ENCODE measurements at regions not wholly inside any gene's neighbourhood (a gene's known extent, or its start where the extent isn't known, plus 50 kb on each side); places are given as distances from the start of the nearest gene placed in this dataset.
"Not testable (repeated sequence)": the region's sequence is repeated elsewhere in the genome, so short reads cannot be mapped to it uniquely, and the experiment has no call there.

DNA sequence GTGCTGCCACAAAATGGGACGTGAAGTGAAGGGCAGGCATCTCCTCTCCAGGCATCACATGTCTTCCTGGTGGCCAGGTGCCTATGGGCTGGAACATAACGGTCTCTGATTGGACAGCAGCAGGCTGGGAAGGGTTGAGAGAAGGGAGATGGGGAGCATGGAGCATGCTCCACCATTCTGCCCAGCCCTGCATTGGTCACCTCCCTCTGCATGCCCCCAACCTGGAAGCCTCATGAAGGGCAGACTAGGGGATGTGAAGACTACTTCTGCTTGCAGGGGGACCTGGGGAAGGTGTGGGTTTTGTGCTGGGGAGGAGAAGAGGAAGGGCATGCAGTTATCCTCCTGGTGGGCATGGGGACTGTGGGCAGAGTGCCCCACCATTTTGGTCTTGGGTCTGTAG lies 782.2 kb downstream of the TBC1D22A start:
- DNase-seq, result no peak

DNA sequence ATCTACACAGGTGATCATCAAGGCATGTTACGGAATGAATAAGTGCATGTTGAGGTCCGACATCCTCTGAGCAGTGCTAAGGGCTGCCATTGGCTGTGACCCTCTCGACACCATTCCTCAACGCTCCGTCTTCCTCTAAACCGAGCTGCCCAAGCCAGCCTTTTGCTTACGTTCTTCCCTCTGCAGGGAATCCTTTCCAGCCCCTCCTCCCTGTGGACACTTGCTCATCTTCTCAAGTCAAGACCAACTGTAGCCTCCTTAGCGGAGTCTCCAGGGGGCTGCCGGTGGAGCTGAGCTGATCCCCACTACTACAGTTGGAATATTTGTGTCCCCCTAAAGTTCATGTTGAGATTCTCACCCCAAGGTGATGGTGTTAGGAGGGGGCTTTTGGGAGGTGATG lies 781.0 kb downstream of the TBC1D22A start:
- no peak for DNase-seq

DNA sequence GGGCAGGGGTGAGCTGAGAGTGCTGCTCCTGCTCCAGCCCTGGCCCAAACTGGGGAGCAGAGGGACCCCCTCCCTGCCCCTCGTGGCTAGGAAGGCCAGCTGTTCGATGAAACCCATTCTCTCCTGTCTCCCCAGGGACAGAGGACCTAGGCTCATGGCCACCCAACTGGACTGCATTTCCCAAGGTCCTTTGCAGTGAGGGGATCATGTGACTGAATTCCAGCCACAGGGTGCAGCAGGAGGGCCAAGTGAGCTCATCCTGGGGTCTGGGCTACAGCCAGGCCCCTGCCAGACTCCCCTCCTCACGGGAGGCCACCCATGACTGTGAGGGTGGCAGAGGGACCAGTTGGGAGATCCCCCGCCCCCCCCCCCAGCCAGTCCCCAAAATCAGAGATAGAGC lies 777.6 kb downstream of the TBC1D22A start:
- DNase-seq, result no peak

DNA sequence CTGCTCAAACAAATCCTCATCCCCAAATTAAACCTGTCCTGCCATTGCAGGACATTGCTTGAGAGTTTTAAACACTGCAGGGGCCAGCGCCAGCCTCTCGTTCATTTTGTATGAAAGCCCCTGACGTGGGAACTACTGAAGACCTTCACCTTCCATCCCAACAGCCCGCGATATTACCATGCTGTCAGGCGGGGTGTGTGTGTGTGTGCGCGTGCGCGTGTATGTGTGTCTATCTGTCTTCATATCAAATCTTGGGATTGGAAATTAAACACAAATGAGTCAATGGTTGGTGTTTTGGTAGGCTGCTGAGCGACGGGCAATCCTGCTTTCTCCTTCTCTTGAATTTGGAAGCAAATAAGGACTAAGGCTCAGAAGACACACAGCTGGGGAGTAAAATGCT lies 776.9 kb downstream of the TBC1D22A start:
- DNase-seq, result no peak

DNA sequence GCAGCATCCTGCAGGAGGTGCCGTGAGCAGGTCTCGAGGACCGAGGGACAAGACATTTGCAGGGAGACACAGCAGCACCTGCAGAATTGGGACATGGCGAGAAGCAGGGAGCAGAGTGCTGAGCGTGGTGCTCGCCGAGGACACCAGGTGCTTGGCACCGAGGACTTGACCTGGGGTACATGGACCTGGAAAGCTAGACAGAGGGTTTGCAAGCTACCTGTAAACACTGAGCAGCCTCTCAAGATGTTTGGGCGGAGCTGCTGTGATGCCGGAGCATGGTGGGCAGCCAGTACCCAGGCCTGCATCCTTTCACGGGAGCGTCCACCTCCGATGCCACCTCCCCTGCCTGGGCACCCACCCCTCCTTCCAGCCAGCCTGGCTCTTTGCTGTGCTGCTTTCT lies 773.2 kb downstream of the TBC1D22A start:
- DNase-seq, result no peak

DNA sequence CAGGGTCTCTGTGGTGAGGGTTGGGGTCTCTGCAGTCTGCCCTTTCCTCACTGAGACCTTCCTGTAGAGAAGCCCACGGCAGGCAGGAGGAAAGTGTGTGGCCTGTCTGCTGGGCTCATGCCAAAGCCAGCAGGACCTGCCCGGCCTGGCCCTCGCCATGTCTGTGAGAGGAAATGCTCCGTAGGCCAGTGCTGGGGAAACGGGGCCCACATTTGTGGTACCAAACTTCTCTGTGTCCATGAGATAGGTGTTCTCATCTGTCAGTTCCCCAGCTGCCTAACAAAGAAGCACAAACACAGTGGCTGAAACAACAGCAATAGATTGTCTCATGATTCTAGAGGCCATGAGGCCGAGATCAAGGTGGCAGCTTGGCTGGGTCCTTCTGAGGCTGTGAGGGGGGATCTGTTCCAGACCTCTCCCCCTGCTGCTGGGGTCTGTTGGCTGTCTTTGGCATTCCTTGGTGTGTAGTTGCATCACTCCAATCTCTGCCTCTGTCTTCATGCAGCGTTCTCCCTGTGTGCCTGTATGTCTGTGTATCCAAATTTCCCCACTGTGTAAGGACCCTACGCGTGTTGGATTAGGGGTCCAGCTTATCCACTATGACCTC lies 772.5 kb downstream of the TBC1D22A start:
- no peak for DNase-seq

DNA sequence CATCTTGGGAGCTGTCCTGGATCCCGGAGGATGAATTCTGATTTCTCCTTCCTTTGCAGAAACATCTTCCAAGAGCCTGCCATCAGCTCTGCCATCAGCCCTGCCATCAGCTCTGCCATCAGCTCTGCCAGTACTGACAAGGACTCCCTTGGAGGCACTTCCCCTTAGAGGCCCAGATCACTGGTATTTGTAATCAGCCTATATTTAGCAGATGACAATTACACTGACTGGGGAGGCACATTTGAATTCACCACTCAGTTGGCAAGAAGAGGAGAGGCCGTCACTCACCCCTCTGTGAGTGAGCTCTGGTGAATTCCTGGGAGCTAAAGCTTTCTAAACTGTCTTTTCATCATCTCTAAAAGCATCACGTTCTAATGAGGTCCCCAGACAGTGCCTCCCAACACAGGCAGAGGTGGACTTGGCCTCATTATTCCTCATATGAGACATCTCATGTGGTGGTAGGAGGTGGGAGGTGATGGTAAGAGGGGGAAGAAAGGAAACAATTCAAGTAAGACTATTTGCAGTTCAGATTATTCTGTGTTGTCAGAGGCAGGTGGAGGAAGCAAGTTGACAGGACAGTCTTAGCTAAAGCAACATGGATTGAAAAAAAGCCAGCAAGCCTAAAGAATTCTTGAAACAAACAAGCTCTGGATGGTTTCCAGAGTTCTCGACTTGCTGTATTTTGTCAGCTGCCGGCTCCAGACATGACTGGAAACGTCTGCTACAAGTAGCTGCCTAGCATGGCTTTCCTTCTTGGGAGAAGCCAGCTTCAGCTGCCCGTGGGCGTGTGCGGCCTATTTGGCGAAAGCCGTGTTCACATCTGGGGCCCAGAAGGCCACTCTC lies 771.7 kb downstream of the TBC1D22A start:
- no peak for DNase-seq

DNA sequence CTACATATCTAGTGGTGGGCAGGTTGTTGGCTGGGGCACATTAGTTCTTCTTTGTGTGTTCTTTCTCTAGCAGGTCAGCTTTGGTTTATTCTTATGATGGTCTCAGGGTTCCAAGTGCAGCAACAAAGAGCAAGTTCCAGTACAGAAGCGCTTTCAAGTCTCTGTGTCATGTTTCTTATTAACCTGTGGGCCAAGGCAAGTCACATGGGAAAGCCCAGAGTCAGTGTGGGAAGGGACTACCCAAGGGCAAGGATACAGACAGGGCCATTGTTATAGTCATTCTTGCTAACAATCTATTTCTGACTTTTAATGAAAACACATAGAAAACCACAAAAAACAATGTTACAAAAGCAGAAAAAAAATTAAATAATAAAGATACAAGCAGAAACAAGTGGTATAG lies 754.6 kb downstream of the TBC1D22A start:
- DNase-seq, result no peak

DNA sequence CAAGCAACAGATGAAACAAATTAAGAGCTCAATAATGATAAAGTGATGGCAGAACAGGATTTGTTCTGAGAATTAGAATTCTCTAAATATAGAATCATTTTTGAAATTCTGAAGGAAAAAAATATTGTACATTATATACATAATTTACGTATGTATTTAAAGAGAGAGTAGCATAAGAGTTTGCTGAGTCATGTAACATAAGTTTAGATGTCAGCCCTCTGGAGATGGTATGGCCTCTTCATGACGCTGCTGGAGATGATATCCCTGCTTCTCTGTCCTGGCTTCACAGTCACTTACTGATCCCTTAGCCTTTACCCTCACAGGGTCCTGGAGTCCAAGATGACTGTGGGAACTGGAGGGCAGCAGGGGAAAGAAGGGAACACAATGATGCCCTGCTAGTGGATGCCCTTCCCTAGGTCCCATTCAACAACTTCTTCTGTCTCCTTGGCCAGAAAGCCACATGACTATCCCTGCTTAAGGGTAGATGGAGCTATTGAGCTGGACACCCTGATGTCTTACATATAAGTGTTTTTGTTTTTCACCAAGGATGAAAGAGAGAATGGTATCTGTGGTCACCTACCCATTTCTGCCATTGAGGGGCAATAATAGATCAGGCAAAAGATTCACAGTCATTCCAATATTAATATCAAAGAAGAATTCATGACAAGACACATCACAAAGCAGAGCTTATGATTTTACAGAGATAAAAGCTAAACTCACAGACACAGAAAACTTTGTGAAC lies 753.1 kb downstream of the TBC1D22A start:
- no peak for DNase-seq

DNA sequence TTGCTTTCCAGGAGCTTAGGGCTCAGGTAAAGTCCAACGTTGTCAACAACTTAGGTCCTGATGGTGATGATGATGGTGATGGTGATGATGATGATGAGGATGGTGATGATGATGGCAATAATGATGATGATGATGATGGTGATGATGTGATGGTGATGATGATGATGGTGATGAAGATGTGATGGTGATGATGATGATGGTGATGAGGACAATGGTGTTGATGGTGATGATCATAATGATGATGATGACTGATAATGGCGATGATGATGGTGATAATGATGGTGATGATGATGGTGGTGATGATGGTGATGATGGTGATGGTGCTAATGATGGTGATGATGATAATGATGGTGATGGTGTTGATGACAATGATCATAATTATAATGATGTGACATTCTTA lies 750.2 kb downstream of the TBC1D22A start:
- no peak for DNase-seq

DNA sequence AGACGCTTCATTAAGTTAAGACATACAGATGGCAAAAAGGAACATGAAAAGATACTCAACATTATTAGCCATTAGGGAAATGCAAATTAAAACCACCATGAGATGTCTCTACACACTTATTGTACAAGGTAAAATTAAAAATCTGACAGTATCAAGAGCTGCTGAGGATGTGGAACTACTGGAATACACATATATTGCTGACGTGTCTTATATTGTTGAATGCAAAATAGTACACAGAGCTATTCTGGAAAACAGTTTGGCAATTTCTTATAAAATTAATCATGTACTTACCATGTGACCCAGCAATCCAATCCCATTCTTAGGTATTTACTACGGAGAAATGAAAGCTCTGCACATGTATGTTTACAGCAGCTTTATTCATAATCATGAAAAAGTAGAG lies 742.5 kb downstream of the TBC1D22A start:
- no peak for DNase-seq

DNA sequence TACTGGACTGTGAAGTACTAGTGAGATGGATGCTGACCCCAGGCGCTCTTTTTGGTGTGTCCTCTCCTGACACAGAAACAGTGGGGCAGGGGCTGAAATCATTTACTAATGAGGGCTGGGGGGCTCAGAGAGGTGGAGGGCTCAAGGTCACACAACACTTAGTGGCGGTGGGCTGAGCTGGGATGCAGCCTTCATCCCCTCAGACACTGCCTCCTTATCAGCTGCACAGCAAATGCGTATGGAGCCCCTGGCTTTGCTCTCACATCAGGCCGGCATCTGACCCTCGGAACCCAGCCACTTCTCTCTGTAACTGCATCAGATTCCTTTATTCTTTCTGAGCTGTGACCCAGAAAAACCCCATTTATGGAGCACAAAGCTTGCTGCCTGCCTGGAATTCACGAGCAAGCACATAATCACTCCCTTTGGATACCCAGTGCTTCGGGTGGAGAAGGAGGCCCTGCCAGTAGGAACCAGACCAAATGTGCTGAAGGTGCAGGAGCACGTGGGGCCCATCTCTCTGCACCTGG lies 736.6 kb downstream of the TBC1D22A start:
- DNase-seq, result no peak

DNA sequence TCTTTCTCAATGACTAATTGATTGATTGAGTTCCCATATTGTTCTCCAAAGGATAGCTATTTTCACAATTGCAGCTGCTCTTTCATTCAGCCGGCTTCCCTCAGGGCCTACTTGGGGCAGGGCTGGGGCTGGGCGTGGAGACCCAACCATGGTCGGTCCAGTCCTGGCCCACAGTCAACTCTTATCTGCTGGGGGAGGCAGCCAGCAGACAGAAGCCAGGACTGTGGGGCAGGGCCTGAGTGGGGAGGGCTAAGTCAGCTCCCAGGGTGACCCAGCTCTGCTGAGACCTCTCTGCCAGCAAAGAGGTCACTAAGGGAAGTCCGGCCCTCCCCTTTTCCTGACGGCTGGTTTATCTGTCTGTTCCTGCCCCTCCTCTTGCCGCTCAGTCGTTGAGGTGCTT lies 735.2 kb downstream of the TBC1D22A start:
- no peak for DNase-seq

DNA sequence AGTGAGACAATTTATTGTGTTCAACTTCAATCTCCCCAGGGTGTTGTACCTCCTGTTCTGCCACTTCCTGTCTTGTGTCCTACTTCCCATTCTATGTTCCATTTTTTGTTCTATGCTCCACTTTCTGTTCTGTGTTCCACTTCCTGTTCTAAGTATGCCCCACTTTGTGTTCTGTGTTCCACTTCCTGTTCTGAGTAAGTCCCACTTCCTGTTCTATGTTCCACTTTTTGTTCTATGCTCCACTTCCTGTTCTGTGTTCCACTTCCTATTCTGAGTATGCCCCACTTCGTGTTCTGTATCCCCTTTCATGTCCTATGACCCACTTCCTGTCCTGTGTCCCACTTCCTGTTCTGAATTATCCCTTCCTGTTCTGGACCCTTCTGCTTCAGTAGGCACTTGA lies 732.7 kb downstream of the TBC1D22A start:
- DNase-seq, result no peak

DNA sequence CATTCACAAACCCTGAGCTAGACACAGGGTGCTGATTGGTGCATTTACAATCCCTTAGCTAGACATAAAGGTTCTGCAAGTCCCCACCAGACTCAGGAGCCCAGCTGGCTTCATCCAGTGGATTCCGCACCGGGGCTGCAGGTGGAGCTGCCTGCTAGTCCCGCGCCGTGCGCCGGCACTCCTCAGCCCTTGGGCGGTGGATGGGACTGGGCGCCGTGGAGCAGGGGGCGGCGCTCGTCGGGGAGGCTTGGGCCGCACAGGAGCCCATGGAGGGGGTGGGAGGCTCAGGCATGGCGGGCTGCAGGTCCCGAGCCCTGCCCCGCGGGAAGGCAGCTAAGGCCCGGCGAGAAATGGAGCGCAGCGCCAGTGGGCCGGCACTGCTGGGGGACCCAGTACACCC lies 725.7 kb downstream of the TBC1D22A start:
- not testable (repeated sequence) for DNase-seq

DNA sequence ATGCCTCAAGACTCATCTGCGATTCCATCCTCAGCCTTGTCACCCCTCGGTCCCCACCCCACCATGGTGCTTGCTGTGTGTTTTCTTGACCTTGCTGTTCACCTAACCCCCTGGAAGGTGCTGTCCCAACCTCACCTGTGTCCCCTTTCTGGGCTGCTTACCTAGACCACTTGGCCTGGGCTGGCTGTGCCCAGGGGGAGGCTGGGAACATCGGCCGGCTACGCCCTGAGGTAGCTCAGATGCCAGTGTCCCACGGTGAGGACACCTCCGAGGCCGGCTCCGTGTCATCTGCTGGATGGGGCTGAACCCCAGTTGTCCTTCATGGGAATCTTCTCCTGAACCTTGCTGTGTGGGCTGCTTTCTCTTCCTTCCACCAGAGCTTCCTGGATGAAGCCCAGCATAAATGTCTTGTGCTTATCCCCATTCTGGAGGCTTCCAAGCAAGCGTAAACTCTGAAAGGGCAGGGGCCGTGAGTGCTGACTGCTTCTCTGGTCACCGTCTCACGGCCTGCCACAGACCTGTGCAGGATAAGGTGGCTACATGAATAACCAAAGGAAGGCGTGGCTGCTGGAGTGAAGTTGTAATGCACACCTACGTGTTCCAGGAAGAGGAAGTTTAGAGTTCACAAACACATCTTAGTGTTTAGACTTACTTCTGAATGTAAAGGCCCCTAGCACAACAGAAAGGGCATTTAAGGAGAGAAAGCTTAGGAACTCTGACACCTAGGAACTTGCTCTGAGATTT lies 724.3 kb downstream of the TBC1D22A start:
- no peak for DNase-seq

DNA sequence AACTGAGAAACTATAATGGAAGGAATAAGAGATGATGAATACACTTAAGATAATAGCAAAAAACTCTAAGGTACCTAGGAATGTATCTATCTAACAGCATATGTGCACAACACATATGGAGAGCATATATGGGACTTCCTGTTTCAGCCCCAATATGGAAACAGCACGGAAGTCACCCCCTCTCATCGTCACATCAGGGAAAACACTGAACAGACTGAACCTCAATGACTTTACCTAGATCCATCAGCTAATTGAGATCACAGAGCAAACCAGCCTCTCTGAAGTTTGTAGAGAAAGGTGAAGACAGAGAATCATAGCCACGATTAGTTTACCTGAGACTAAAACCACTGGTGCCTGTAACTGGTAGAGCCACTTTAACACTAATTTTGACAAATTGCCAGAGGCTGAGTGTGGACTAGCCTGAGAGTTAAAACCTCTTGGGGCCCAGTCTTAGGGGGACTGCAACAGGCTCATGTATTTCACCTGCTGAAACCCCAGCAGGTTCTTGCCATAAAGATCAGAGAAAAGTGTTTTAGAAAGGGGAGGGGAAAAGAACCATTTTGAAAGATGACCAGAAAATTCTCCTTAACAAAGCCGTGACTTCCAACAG lies 722.6 kb downstream of the TBC1D22A start:
- DNase-seq, result no peak

DNA sequence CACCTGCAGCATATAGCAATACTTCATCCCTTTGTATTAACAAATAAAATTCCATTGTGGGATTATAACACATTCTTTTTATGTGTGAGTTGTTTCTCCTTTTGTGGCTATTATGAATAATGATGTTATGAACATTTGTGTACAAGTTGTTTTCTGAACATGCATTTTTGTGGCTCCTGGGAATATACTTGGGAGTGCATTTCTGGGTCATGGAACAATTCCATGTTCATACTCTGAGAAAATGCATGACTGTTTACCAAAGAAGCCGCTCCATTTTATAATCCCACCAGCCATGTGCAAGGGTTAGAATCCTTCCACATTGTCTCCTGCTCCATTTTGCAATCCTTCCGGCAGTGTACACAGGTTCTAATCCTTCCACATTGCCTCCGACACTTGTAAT lies 713.8 kb downstream of the TBC1D22A start:
- no peak for DNase-seq

DNA sequence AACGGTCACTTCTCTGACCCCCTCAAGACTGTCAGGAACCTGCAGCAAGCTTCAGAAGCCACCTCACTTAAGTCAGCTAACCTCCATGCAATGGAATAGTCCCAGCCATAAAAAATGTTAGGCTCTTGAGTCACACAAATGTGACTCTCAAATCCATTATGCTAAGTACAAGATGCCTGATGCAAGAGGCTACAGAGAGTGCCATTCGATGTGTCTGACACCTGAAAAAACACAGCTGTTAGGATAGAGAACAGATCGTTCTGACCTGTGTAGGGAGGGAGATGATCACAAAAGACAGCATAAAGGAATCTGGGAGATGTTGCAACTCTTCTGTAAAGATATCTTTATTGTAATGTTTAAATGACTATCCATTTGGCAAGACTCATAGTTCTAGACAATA lies 712.4 kb downstream of the TBC1D22A start:
- DNase-seq, result no peak

DNA sequence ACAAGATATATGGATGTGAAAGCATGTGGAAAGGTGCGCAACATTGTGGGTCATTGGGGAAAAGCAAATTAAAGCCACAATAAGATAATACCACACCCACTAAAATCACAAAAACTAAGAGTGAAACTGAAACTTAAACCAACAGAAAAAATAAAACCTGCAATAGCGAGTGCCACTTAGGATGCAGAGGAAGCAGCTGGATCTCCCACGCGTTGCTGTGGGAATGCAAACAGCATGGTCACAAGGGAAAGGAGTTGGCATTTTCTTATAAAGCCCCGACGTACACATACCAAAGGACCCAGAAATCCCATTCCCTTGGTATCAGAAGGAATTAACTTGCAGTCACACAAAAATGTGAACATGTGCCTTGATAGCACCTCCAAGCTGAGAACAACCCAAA lies 712.0 kb downstream of the TBC1D22A start:
- no peak for DNase-seq

DNA sequence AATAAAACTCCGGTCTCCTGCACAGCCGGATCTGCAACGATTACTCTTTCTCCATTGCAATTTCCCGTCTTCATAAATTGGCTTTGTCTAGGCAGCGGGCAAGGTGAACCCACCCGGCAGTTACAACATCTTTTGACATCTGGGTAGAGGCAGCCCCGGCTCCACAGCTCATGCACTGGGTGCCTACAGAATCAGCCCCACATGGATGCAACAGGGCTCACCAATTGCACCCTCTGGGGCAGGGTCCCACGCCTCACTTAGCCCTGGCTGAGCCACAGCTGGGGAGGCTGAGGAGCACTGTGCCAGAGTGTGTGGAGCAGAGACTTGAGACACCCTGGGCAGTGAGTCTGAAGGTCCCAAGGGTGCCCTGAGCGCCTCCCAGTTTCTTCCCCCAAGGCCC lies 710.2 kb downstream of the TBC1D22A start:
- DNase-seq, result no peak

DNA sequence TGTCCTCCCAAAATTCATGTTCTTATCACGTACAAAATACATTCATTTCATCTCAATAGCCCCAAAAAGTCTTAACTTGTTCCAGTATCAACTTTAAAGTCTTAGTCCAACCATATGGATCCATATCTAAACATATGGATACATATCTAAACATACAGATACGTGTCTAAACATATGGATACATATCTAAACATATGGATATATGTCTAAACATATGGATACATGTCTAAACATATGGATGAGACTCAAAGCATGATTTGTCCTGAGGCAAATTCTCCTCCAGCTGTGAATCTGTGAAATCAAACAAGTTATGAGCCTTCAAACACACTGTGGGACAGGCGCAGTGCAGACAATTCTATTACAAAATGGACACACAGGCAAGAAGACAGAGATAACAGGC lies 709.0 kb downstream of the TBC1D22A start:
- no peak for DNase-seq

DNA sequence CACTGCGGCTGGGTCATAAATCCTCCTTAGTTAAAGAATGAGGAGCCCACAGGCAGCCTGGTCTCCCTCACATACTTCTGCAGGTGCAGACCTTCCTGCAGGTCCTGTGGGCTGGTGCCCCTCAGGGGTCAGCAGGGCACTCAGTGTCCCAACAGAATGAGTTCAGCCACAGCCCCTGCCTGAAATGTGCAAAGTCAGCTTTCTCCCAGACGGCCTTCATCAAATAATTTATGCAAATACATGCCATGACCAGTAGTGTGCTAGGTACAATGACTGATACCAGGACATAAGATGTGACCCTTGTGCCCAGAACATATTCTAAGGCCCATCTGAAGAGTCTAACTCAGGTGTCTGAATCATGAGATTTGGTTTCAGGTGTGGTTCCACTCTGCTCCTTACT lies 703.4 kb downstream of the TBC1D22A start:
- DNase-seq, result no peak

Data from NCI-H1048 (cell line).